Osteoblast (primary cell): ENCODE measurements at regions not wholly inside any gene's neighbourhood (a gene's known extent, or its start where the extent isn't known, plus 50 kb on each side); places are given as distances from the start of the nearest gene placed in this dataset.

Experiments used
- DNase-seq: peaks from one replicate; pipeline ENCODE4 v3.0.0; 2011; ENCODE audit warnings: low spot score, mixed read lengths; ENCODE audit not compliant: insufficient read length; ENCODE audit errors: missing footprints
- H2AFZ ChIP-seq: 2 replicates; pipeline ENCODE4 v1.6.0; 2011; ENCODE audit warnings: mild to moderate bottlenecking, low read length
- H3K27ac ChIP-seq: 2 replicates; pipeline ENCODE4 v1.5.1; 2011; ENCODE audit warnings: mild to moderate bottlenecking, low read depth, low read length, moderate library complexity
- H3K27me3 ChIP-seq: 2 replicates; pipeline ENCODE4 v1.6.0; 2012; ENCODE audit warnings: mild to moderate bottlenecking, control low read depth, inconsistent platforms, low read length, moderate library complexity; ENCODE audit not compliant: insufficient read depth
- H3K36me3 ChIP-seq: 2 replicates; pipeline ENCODE4 v1.5.1; 2011; ENCODE audit warnings: mild to moderate bottlenecking, low read length, control low read depth, moderate library complexity; ENCODE audit not compliant: insufficient read depth
- H3K4me1 ChIP-seq: 2 replicates; pipeline ENCODE4 v1.5.1; 2011; ENCODE audit warnings: mild to moderate bottlenecking, low read length, control low read depth, moderate library complexity; ENCODE audit not compliant: insufficient read depth
- H3K4me2 ChIP-seq: 2 replicates; pipeline ENCODE4 v1.6.0; 2011; ENCODE audit warnings: mild to moderate bottlenecking, low read length; ENCODE audit not compliant: insufficient read depth
- H3K4me3 ChIP-seq: fragments of 200-600 bp; sonication (generic); 3 replicates; pipeline ENCODE4 v1.5.1; 2012; ENCODE audit warnings: mild to moderate bottlenecking, low read length, inconsistent platforms; ENCODE audit not compliant: insufficient read depth
- H3K79me2 ChIP-seq: 2 replicates; pipeline ENCODE4 v1.6.0; 2012; ENCODE audit warnings: mild to moderate bottlenecking, low read length, control low read depth, inconsistent platforms; ENCODE audit not compliant: insufficient read depth
- H3K9me3 ChIP-seq: 2 replicates; pipeline ENCODE4 v1.5.1; 2011; ENCODE audit warnings: low read depth, low read length, control low read depth
- H4K20me1 ChIP-seq: 2 replicates; pipeline ENCODE4 v1.6.0; 2012; ENCODE audit warnings: mild to moderate bottlenecking, low read length, control low read depth; ENCODE audit not compliant: insufficient read depth
- TF ChIP-seq, protein P1 (sequence below): IDR thresholded peaks from 2 replicates; pipeline ENCODE4 v1.5.1; 2011; ENCODE audit warnings: mild to moderate bottlenecking, low read depth, low read length, moderate library complexity; ENCODE audit errors: extremely low read depth

DNA sequence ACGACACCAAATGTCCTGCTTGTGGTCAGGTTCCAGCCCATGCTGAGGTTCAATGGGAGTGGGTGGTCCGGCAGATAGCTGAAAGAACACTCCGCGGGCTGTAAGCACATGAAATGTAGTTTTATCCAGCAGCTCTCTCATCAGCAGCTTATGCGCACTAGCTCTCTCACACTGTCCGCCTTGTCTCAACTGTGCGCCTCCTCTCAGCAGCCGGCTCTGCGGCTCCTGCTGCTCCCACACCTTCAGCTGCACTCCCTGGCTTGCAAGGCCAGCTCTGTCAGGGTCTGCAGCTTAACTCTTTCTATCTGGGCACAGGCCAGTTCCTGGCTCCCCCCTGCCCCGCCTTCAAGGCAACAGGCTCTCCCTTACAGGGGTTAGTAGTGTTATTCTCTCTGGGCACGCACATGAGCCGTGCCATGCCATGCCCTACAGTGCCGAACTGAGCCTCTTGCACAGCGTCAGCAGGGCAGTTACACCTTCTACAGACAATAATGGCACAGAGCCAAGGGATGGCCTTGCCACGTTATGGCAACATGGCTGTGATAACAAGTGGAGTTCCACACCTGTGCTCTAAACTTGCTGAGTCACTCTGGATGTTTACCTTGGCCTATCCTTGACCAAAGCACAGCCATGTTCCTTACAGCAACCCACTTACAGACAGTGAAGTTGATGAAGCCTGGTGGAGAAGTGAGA is 84.0 kb upstream of the LRFN2 start:
- no peak for DNase-seq
- Histone ChIP-seq H3K27ac (no peak overlapping the region), H3K4me2 (no peak overlapping the region), H3K79me2 (no peaks in the 10 kb centered on the region), H3K36me3 (no peaks in the 10 kb centered on the region), H2AFZ (no peak overlapping the region), H3K27me3 (no peaks in the 10 kb centered on the region), H4K20me1 (no peaks in the 10 kb centered on the region), H3K9me3 (no peaks in the 10 kb centered on the region), H3K4me3 (no peak overlapping the region), H3K4me1 (no peaks in the 10 kb centered on the region)
- TF ChIP-seq, protein P1, sequence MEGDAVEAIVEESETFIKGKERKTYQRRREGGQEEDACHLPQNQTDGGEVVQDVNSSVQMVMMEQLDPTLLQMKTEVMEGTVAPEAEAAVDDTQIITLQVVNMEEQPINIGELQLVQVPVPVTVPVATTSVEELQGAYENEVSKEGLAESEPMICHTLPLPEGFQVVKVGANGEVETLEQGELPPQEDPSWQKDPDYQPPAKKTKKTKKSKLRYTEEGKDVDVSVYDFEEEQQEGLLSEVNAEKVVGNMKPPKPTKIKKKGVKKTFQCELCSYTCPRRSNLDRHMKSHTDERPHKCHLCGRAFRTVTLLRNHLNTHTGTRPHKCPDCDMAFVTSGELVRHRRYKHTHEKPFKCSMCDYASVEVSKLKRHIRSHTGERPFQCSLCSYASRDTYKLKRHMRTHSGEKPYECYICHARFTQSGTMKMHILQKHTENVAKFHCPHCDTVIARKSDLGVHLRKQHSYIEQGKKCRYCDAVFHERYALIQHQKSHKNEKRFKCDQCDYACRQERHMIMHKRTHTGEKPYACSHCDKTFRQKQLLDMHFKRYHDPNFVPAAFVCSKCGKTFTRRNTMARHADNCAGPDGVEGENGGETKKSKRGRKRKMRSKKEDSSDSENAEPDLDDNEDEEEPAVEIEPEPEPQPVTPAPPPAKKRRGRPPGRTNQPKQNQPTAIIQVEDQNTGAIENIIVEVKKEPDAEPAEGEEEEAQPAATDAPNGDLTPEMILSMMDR: no peak

DNA sequence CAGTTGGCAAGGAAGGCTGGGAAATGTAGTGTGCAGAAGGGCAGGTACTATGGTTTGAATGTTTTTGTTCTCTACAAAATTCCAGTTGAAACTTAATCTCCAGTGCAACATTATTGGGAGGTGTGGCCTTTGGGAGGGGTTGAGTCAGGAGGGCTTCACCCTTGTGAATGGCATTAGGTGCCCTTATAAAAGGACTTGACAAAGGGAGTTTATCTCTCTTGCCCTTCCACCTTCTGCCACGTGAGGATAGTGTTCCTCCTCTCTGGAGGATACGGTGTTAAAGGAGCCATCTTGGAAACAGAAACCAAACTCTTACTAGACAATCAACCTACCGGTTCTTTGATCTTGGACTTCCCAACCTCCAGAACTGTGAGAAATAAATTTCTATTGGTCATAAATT is 82.2 kb upstream of the LRFN2 start:
- H4K20me1 ChIP-seq: no peaks in the 10 kb centered on the region
- no peaks in the 10 kb centered on the region for H3K9me3 ChIP-seq
- H3K79me2 ChIP-seq: no peaks in the 10 kb centered on the region
- DNase-seq: no peak
- H3K36me3 ChIP-seq: no peaks in the 10 kb centered on the region
- no peak overlapping the region for H2AFZ ChIP-seq
- no peak overlapping the region for H3K27ac ChIP-seq
- H3K27me3 ChIP-seq: no peaks in the 10 kb centered on the region
- H3K4me3 ChIP-seq: no peak overlapping the region
- H3K4me2 ChIP-seq: no peak overlapping the region
- no peaks in the 10 kb centered on the region for H3K4me1 ChIP-seq
- TF ChIP-seq, protein P1: no peak

DNA sequence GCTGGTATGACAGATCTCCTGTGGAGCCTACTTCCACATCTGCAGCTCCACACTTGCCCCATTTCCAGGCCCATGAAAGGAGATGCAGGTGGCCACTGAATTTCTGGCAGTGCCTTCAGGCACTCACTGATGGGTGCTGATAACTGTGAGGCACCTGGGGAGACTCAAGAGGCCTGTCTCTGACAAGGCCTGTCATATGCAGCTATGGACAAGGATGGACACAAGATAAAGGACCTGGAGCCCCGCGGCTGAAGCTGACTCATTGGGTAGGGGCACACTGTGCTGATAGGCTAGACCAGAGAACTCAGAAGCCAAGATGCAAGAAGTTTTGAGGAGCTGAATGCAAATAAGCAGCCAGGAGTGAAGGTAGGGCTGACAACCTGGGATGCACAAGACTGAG is 81.0 kb upstream of the LRFN2 start:
- TF ChIP-seq, protein P1: no peak
- H3K79me2 ChIP-seq: no peaks in the 10 kb centered on the region
- H3K4me3 ChIP-seq: no peak overlapping the region
- no peak overlapping the region for H2AFZ ChIP-seq
- H3K36me3 ChIP-seq: no peaks in the 10 kb centered on the region
- H3K4me2 ChIP-seq: no peak overlapping the region
- H3K27ac ChIP-seq: no peak overlapping the region
- no peaks in the 10 kb centered on the region for H4K20me1 ChIP-seq
- no peaks in the 10 kb centered on the region for H3K27me3 ChIP-seq
- H3K9me3 ChIP-seq: no peaks in the 10 kb centered on the region
- no peaks in the 10 kb centered on the region for H3K4me1 ChIP-seq
- DNase-seq: no peak

DNA sequence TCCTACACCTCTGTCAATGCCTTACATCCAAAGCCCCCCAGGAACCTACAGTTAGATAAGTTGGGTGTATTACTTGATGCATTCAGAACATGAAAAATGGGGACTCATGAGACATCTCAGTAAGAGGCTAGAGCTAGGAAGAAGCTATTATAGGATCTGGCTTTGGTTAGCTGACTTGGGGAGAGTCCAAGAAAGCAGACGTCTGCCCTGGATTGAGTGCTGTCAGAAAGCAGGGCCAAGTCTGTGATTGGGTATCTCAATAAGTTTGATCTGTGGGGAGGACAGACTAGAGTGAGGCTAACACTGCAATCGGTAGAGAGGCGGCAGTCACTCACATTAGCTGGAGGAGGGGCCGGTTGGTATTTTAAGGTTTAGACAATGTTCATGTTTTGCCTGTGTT is 79.4 kb upstream of the LRFN2 start:
- Histone ChIP-seq H4K20me1 (no peaks in the 10 kb centered on the region), H3K4me2 (no peak overlapping the region), H2AFZ (no peak overlapping the region)

More for the DNA sequence above, 79.4 kb upstream of the LRFN2 start:
- H3K36me3 ChIP-seq: no peaks in the 10 kb centered on the region
- H3K79me2 ChIP-seq: no peaks in the 10 kb centered on the region
- no peaks in the 10 kb centered on the region for H3K27me3 ChIP-seq
- TF ChIP-seq, protein P1: no peak
- no peaks in the 10 kb centered on the region for H3K9me3 ChIP-seq
- no peak for DNase-seq
- no peak overlapping the region for H3K27ac ChIP-seq
- H3K4me1 ChIP-seq: no peaks in the 10 kb centered on the region
- H3K4me3 ChIP-seq: no peak overlapping the region
